Kidney tubule cell (primary cell): ENCODE measurements at regions not wholly inside any gene's neighbourhood (a gene's known extent, or its start where the extent isn't known, plus 50 kb on each side); places are given as distances from the start of the nearest gene placed in this dataset.
"Not testable (repeated sequence)": the region's sequence is repeated elsewhere in the genome, so short reads cannot be mapped to it uniquely, and the experiment has no call there.

Experiments used
- DNase-seq: peaks from one replicate; pipeline ENCODE4 v3.0.0-alpha.2; 2018; ENCODE audit warnings: low spot score

DNA sequence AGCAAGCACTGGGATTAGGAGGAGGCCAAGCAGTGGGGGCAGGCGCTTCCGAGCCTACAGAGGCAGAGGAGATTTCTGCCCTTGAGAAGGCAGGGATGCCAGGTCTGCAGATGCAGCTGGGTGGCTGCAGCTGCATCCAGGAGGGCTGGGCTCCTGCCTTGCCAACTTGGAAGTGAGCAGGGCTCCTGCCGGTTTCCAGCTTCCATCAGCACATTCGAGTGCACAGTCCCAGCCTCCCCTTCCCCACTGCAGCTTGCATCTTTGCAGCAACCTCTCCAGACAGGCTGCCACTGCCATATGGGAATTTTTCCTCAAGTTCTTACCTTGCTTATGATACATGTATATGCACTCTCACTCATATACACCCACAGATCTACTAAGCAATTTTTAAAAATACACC, 1234.3 kb upstream of the B3GALT2 start:
- no peak for DNase-seq

DNA sequence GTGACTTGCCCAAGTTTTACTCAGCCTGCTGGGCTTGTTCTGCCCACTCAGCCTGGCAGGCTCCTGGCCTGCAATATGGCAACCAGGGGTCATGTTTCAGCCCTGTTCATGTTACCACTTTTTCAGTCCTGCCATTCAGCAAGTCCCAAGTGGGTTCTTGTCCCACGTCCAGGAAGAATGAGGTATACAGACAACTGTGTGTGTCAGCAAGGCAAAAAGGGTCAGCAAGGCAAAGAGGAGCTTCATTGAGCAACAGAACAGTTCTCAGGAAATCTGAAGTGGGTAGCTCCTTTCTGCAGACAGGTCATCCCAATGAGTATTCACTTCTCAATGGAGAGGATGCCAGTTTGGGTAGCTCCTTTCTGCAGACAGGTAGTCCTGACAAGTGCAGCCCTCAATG, 1233.3 kb upstream of the B3GALT2 start:
- DNase-seq: no peak

GRCh38 chr1:194410756-194411155, 1224.3 kb upstream of the B3GALT2 start:
- no peak for DNase-seq

- DNase-seq: not testable (repeated sequence)
These were observed 1220.8 kb upstream of the B3GALT2 start for GRCh38 chr1:194407238-194407637.

DNA sequence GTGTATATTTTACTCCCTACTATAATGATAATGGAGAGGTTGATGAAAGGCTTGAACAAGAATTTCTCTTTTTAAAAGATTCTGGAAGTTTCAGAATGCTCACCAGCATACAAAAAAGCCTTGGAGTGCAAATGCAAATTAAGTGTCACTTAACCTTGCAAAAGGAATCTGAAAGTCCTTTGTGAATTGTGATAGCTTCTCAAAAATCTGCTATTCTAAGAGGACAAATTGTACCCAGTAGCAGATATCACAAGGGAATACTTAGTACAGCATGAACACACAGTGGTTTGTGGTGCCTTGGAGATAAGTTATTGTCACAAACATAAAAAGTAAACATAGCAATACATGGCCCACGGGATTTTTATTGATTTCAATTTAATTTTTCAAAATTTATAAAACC, 1208.3 kb upstream of the B3GALT2 start:
- DNase-seq: no peak

DNA sequence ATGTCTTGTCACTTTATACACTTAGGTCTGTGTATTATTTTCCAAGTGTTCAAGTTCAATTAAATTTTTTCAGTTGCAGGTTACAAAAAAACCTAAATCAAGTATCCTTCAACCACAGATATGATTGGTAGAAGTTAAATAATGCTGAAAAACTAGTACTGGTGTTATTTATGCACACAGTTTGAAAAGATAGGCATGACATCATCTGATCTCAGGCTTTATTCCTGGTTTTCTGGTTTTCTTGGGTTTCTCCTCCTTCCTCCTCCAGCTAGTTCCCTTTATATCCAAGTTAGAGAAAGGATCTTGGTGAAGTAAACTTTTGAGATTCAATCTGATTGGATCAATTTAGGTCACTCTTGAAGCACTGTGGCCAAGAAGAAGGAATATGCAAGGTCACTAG, 1201.1 kb upstream of the B3GALT2 start:
- no peak for DNase-seq

DNA sequence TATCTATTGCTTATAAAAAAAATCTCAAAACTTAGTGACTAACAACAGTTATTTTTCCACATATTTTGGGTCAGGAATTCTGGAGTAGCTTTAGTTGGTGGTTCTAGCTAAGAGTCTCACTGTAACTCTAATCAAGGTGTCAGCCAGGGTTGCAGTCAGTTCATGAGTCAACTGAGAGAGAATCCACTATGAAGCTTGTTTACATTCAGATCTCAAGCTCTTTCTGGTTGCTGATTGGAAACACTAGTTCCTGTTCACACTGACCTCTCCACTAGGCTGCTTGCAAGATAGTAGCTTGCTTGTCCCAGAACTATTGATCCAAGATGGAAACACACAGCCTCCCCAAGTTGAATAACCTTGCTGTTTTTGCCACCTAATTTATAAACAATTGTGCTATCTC, 1192.1 kb upstream of the B3GALT2 start:
- DNase-seq: no peak

DNA sequence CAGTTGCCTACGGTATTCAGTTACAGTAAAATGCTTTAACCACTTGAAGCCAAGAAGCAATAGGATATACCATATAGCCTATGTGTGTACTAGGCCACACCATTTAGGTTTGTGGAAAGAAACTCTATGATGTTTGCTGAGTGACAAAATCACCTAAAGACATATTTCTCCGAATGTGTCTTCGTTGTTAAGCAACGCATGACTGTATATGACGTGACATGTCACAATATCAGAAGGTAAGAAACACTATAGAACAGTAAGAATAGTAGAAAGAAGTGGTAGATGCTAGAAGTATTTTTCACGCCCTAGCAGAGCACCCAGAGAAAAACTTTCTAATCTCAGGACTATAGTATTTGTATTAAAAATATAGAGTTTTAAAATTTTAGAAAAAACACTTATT, 1188.2 kb upstream of the B3GALT2 start:
- no peak for DNase-seq

- no peak for DNase-seq
These were observed 1185.9 kb upstream of the B3GALT2 start for GRCh38 chr1:194372266-194372665.

DNA sequence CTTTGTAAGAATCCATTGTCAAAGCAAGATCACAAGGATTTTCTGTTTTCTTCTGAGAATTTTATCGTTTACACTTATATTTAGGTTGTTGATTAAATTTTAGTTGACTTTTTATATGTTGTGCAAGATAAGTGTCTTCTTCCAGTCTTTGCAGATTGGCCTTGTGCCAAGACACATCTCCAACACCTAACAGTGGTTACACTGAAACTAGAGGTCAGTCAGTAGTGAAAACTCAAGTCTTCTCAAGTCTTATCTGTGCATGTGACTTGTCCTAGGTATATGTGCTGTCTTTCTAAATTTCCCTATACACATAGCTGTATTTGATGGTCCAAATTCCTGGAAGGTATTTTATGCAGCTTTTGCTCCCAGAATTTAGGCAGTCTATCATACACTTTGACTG, 1183.2 kb upstream of the B3GALT2 start:
- DNase-seq: no peak

DNA sequence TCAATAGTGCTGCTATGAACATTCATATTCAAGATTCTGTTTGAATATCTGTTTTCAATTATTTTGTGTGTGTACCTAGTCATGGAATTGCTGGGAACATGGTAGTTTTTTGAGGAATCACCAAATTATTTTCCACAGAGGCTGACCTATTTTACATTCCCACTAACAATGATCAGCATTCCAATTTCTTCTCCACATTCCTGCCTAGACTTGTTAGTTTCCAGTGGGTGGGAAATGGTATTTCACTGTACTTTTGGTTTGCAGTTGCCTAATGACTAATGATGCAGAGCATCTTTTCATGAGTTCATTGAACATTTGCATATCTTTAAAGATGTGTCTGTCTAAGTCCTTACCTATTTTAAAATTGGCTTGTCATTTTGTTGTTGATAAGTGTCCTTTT, 1182.6 kb upstream of the B3GALT2 start:
- no peak for DNase-seq

DNA sequence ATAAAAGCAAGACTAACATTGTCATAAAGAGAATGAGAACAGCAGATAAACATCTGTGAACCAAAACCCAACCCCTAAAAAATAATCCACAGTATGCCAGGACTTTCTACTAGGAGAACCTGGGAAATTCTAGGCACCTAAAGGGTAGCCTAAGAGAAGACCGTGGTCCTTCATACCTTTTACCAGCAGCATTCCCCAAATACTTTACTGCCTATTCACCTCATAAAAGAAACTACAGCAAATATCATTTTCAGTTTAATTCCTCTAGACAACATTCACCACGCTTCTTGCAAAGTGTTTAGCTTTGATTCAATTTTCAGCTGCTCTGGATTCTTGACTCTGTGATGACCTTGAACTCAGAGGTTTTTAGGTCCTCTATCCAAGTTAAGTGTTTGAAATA, 1180.7 kb upstream of the B3GALT2 start:
- no peak for DNase-seq

DNA sequence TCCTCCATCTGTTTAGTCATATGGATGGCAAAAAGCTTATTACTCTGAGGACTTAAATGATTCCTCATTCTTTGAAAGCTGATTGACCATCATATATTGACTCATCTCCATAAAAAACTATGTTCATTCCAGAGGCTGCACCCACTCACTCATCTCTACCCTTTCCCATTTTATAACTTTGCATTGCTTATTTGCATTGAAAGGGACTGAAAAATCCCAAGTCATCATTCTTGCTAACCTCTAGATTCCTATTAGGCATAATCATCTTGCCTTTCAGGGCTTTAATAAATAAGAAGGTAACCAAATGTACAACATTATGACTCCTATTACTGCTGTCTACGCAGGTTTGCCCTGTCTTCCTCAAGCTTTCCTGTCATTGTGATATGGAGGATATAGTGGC, 1180.3 kb upstream of the B3GALT2 start:
- DNase-seq: no peak

- DNase-seq: no peak
These were observed 1175.9 kb upstream of the B3GALT2 start for GRCh38 chr1:194362327-194362726.

DNA sequence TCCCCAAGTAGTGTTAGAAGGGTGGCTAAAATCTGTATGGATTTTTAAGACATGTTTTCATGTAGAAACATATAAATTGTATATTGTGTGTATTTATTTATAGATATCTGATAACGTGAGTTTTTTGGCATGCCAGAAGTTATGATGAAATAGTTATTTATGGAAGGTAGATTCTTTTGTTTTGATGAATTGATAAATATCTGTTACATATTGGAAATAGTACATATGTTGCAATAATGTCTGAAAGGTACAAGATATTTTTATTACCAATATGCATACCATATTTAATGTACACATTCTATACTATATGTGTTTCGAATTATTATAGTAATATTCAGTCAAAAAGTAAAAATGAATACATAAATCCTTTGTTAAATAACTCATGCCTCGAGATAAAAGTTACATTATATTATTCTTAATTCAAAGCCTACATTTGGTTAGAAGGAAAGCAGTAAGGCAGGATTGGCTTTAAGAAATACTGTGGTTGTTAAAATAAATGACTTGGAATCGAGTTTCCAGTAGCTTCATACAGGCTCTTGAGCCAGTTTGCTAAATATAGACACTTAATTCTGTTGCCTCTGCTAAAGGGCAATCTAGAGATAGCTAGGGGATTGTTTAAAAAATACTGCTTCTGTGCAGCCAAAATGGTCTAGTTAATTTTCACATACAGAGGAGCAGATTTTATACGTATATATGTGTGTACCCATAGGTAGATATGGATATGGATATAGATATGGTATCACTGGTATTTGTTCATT, 1175.1 kb upstream of the B3GALT2 start:
- no peak for DNase-seq

DNA sequence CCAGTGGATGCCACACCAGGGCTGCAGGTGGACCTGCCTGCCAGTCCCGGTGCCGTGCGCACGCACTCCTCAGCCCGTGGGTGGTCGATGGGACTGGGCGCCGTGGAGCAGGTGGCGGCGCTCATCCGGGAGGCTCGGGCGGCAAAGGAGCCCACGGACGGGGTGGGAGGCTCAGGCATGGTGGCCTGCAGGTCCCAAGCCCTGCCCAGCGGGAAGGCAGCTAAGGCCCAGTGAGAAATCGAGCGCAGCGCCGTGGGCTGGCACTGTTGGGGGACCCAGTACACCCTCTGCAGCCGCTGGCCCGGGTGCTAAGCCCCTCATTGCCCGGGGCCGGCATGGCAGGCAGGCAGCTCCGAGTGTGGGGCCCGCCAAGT, 1171.8 kb upstream of the B3GALT2 start:
- DNase-seq: no peak

GRCh38 chr1:194357573-194358207, 1171.3 kb upstream of the B3GALT2 start:
- not testable (repeated sequence) for DNase-seq

GRCh38 chr1:194355488-194356106, 1169.2 kb upstream of the B3GALT2 start:
- no peak for DNase-seq

GRCh38 chr1:194353121-194353520, 1166.7 kb upstream of the B3GALT2 start:
- no peak for DNase-seq

- DNase-seq: no peak
These were observed 1160.8 kb upstream of the B3GALT2 start for GRCh38 chr1:194347200-194347599.

- DNase-seq: no peak
These were observed 1156.3 kb upstream of the B3GALT2 start for GRCh38 chr1:194342484-194343262.

DNA sequence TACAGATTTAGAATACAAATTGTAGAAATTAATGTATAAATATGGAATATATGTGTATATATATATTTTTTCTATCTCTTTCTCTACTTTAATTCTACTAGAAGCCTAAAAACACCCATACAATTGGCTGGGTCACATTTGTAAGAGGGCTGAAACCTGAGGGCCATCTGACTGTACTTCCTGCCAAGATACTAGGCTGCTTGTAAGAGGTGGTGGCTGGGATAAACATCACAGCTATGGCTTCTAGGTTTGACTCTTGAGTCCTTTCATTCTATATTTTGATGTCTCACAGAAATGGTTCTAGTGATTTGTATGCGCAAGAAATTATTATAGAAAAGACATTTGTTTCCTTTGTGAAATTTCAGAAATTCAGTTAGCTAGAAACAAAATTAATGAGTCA, 1155.2 kb upstream of the B3GALT2 start:
- no peak for DNase-seq

- no peak for DNase-seq
These were observed 1153.1 kb upstream of the B3GALT2 start for GRCh38 chr1:194339471-194339870.
